Mucosa of descending colon (tissue), 3 donors: ENCODE measurements at regions not wholly inside any gene's neighbourhood (a gene's known extent, or its start where the extent isn't known, plus 50 kb on each side); places are given as distances from the start of the nearest gene placed in this dataset.

Experiments used
- ATAC-seq: fragments of 200-7000 bp; cut with Tn5 transposase; one replicate; pipeline ENCODE4 v1.9.1; 2020; ENCODE audit warnings: mild to moderate bottlenecking, moderate library complexity
- DNase-seq, 3 donors: peaks; one replicate each; pipeline ENCODE4 v3.0.0-alpha.2; 2020
- H3K36me3 ChIP-seq: fragments of 200-600 bp; one replicate; pipeline ENCODE4 v1.8.0; 2021; ENCODE audit warnings: low read depth, mild to moderate bottlenecking
- H3K4me1 ChIP-seq: fragments of 200-600 bp; one replicate; pipeline ENCODE4 v1.8.0; 2021; ENCODE audit warnings: low read depth, mild to moderate bottlenecking
- H3K4me3 ChIP-seq: fragments of 200-600 bp; one replicate; pipeline ENCODE4 v1.8.0; 2021; ENCODE audit warnings: mild to moderate bottlenecking
- H3K9me3 ChIP-seq: fragments of 200-600 bp; one replicate; pipeline ENCODE4 v1.8.0; 2021; ENCODE audit warnings: mild to moderate bottlenecking
- intact Hi-C, 2 donors: fragments of 100-400 bp; cut with DNase I in 1 of 2; cut with micrococcal nuclease in 1 of 2; formaldehyde crosslinking; loops; one replicate each; pipeline versions ENCODE4 v1.11.0 to v1.11.1; 2022; cut with DNase I, micrococcal nuclease
- TF ChIP-seq, protein P1 (sequence below): fragments of 200-600 bp; IDR thresholded peaks from one replicate; pipeline ENCODE4 v1.8.0; 2022; ENCODE audit warnings: antibody characterized with exemption, mild to moderate bottlenecking
- donor health status: DM: no; HTN: no; CAD: no; lungs with moderate emphysema.
- donor health status: DM: no; HTN: no; CAD: no.
- donor health status: DM: no; HTN: yes; CAD: no.

DNA sequence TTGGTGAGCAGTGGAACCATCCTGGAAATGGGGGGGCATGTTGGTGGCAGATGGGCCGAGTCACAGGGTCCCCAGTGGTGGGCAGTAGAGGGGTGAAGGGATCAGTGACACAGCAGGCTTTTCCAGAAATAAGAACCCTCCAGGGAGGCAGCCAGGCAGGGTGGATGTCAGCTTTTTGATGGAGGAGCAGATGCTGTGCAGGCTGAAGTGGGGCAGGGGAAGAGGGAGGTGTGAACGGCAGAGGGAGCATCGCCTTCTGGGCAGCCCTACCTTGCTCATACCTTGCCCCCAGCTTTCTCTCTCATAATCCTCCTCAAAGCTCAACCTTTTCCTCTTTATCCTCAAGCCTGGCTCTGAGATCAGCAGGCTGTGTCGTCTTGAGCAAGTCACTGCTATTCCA lies 131.8 kb upstream of the IPO9 start:
- H3K4me3 ChIP-seq: no peak overlapping the region
- DNase-seq (no peak), ATAC-seq (no peak)
- peaks cover 7% of the 10 kb centered on the region for H3K4me1 ChIP-seq
- intact Hi-C loops: no loop called here
- no peaks in the 10 kb centered on the region for H3K36me3 ChIP-seq
- TF ChIP-seq, protein P1, sequence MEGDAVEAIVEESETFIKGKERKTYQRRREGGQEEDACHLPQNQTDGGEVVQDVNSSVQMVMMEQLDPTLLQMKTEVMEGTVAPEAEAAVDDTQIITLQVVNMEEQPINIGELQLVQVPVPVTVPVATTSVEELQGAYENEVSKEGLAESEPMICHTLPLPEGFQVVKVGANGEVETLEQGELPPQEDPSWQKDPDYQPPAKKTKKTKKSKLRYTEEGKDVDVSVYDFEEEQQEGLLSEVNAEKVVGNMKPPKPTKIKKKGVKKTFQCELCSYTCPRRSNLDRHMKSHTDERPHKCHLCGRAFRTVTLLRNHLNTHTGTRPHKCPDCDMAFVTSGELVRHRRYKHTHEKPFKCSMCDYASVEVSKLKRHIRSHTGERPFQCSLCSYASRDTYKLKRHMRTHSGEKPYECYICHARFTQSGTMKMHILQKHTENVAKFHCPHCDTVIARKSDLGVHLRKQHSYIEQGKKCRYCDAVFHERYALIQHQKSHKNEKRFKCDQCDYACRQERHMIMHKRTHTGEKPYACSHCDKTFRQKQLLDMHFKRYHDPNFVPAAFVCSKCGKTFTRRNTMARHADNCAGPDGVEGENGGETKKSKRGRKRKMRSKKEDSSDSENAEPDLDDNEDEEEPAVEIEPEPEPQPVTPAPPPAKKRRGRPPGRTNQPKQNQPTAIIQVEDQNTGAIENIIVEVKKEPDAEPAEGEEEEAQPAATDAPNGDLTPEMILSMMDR: no peak
- H3K9me3 ChIP-seq: no peaks in the 10 kb centered on the region

DNA sequence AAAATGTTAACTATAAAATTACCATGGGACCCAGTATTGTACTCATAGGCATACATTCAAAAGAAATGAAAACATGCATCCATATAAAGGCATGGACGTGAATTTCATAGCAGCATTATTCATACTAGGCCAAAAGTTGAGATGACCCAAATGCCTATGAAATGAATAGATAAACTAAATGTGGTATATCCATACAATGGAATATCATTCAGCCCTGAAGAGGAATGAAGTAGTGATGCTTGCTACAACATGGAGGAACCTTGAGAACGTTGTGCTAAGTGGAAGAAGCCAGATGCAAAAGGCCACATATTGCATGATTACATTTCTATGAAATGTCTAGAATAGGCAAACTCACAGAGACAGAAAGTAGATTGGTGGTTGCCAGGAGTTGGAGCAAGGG lies 127.1 kb upstream of the IPO9 start:
- no peak for DNase-seq
- ATAC-seq: no peak
- Histone ChIP-seq H3K36me3 (no peaks in the 10 kb centered on the region), H3K9me3 (no peaks in the 10 kb centered on the region), H3K4me1 (peaks cover 12% of the 10 kb centered on the region), H3K4me3 (no peak overlapping the region)
- TF ChIP-seq, protein P1: no peak
- intact Hi-C loops: loop anchor here (2.0 to 5.0 kb wide), 2 partner anchors 140 to 141 kb away; no protein-coding TSS in a partner anchor

DNA sequence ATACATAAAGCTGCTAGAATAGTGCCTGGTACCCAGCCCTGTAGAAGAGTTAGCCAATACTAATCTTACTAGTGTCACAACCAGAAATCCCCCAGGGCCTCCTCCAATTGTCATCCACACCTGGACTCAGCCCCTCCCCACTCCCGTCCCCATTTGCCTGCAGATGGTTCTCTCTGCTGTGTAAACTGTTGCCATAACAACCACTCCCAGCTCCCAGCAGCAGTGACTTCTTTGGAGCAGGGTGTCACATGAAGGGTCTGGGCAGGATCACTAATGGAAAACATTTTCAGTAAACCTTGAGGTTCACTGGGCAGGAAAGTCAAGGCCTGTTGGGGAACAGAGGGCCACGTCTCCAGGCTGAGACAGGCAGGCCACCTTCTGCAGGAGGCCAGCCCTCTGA lies 126.0 kb upstream of the IPO9 start:
- Histone ChIP-seq H3K9me3 (no peaks in the 10 kb centered on the region), H3K36me3 (no peaks in the 10 kb centered on the region), H3K4me1 (peaks cover 12% of the 10 kb centered on the region), H3K4me3 (no peak overlapping the region)
- TF ChIP-seq, protein P1: no peak
- intact Hi-C loops: loop anchor here (2.0 to 5.0 kb wide), 2 partner anchors 141 to 142 kb away; no protein-coding TSS in a partner anchor
- no peak for DNase-seq
- ATAC-seq: peak; percentile 71

DNA sequence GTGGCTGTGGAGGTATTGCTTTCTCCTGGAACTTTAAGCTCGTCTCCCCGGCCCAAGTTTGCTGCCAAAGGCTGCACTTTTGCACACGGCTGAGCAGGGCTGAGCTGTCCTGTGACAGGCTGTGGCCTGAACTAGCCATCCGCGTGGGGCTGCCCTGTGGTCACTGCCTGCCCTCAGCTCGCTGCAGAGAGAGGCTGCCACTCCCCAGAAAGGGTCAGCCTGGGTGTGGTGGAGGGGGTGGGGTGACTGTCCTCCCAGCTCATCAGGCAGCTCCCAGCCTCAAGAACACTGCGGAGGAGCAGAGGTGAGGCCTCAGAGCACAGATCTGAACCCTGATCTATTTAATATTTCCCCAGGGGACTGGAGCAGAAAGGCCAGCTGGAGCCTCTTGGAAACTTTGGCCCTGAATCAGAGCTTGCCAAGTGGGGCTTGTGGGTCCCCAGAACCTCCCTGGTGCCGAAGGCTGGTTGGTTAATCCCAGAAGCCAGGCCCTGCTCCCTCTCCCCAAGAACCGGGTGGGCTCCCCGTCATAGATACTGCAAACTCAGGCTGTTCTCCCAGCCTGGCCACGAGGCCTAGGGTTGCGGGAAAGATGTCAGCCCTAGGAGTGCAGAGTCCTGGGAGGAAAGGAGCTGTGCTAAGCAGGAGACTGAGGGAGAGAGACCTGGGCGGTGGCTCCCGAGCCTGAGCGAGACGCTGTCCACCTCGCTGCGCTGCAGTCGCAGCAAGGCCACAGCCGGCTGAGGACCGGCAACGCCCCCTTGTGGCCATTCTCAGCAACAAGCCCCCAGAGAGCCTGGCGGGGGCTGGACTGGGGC lies 125.1 kb upstream of the IPO9 start:
- ATAC-seq (peak; percentile 97), DNase-seq (peak; percentile 85 to 88 (median 85))
- intact Hi-C loops: loop anchor here (2.0 to 5.0 kb wide), 2 partner anchors 142 to 143 kb away; no protein-coding TSS in a partner anchor
- Histone ChIP-seq H3K4me3 (no peak overlapping the region), H3K4me1 (peaks cover 12% of the 10 kb centered on the region), H3K9me3 (no peaks in the 10 kb centered on the region), H3K36me3 (no peaks in the 10 kb centered on the region)
- TF ChIP-seq, protein P1: peak; percentile 95

DNA sequence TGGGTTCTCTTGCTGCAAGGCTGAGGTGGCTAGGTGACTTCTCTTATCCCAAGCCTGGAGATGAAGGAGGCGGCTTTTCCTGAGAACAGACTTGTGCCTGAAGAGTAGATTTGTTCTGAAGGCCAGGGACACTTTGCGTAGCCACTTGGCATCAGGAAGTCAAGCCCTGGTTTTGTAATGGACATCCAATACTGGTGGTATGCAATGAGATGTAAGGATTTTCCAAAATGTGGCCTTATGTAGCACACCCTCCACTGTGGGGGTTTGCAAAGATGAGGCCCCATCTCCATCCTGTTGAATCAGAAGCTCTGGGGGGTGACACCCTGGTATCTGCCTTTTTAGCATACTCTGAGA lies 124.5 kb upstream of the IPO9 start:
- ATAC-seq (no peak), DNase-seq (no peak)
- TF ChIP-seq, protein P1: no peak
- intact Hi-C loops: loop anchor here in 1 of 2 donors (5.0 kb wide), 1 partner anchor 142 kb away; no protein-coding TSS in a partner anchor
- peaks cover 12% of the 10 kb centered on the region for H3K4me1 ChIP-seq
- H3K4me3 ChIP-seq: no peak overlapping the region
- no peaks in the 10 kb centered on the region for H3K36me3 ChIP-seq
- H3K9me3 ChIP-seq: no peaks in the 10 kb centered on the region
